Neural cell (in vitro differentiated cells): ENCODE measurements at regions not wholly inside any gene's neighbourhood (a gene's known extent, or its start where the extent isn't known, plus 50 kb on each side); places are given as distances from the start of the nearest gene placed in this dataset.

Experiments
- H2AFZ ChIP-seq: fragments of 200-600, 300-800 bp; sonication (generic), shearing (Covaris generic); 2 replicates; pipeline ENCODE4 v1.6.0; 2014; ENCODE audit warnings: low read depth, mild to moderate bottlenecking, antibody characterized with exemption, low read length, moderate library complexity
- H3F3A ChIP-seq: fragments of 200-600 bp; shearing (Covaris generic); 2 replicates; pipeline ENCODE4 v1.6.1; 2016; ENCODE audit warnings: mild to moderate bottlenecking, moderate library complexity, mixed read lengths, antibody characterized with exemption, low read length; ENCODE audit not compliant: insufficient read depth, poor library complexity, severe bottlenecking
- H3K27ac ChIP-seq: fragments of 200-600, 300-800 bp; sonication (generic), shearing (Covaris generic); 2 replicates; pipeline ENCODE4 v1.5.1; 2014; ENCODE audit warnings: mild to moderate bottlenecking, low read length, moderate library complexity
- H3K27me3 ChIP-seq: fragments of 300-800, 200-600 bp; sonication (generic), shearing (Covaris generic); 2 replicates; pipeline ENCODE4 v1.6.0; 2014; ENCODE audit warnings: mild to moderate bottlenecking, low read depth, low read length, moderate library complexity; ENCODE audit not compliant: insufficient read depth
- H3K36me3 ChIP-seq: fragments of 300-800, 200-600 bp; sonication (generic), shearing (Covaris generic); 2 replicates; pipeline ENCODE4 v1.5.1; 2014; ENCODE audit warnings: mild to moderate bottlenecking, antibody characterized with exemption, low read length, moderate library complexity; ENCODE audit not compliant: insufficient read depth
- H3K4me2 ChIP-seq: fragments of 300-800, 200-600 bp; sonication (generic), shearing (Covaris generic); 2 replicates; pipeline ENCODE4 v1.6.0; 2014; ENCODE audit warnings: mild to moderate bottlenecking, low read length
- H3K4me3 ChIP-seq: fragments of 300-800, 200-600 bp; sonication (generic), shearing (Covaris generic); 2 replicates; pipeline ENCODE4 v1.5.1; 2014; ENCODE audit warnings: mild to moderate bottlenecking, low read length, moderate library complexity
- H3K79me2 ChIP-seq: fragments of 200-600 bp; shearing (Covaris generic); replicated peaks from 2 replicates; pipeline ENCODE4 v1.6.0; 2014; ENCODE audit warnings: mild to moderate bottlenecking, low read length, moderate library complexity; ENCODE audit not compliant: insufficient read depth
- H3K9ac ChIP-seq: fragments of 300-800, 200-600 bp; sonication (generic), shearing (Covaris generic); 2 replicates; pipeline ENCODE4 v1.6.1; 2016; ENCODE audit warnings: mild to moderate bottlenecking, low read length, mixed read lengths
- H3K9me2 ChIP-seq: fragments of 200-600 bp; shearing (Covaris generic); 2 replicates; pipeline ENCODE4 v1.6.1; 2016; ENCODE audit warnings: mild to moderate bottlenecking, low read length, mixed read lengths; ENCODE audit not compliant: insufficient read depth
- H3K9me3 ChIP-seq: fragments of 200-600, 300-800 bp; sonication (generic), shearing (Covaris generic); 2 replicates; pipeline ENCODE4 v1.6.1; 2016; ENCODE audit warnings: mild to moderate bottlenecking, mixed run types, low read length, moderate library complexity, mixed read lengths
- H4K20me1 ChIP-seq: fragments of 200-600 bp; shearing (Covaris generic); 2 replicates; pipeline ENCODE4 v1.6.1; 2016; ENCODE audit warnings: mild to moderate bottlenecking, mixed run types; ENCODE audit not compliant: insufficient read depth
- CTCF ChIP-seq: fragments of 450-650 bp; IDR thresholded peaks from 2 replicates; pipeline ENCODE4 v1.5.1; 2014; ENCODE audit warnings: antibody characterized with exemption, mild to moderate bottlenecking, moderate library complexity; ENCODE audit not compliant: poor library complexity, severe bottlenecking
- EP300 ChIP-seq: fragments of 450-650 bp; conservative IDR thresholded peaks from 2 replicates; pipeline ENCODE4 v1.6.1; 2014; ENCODE audit warnings: antibody characterized with exemption, mild to moderate bottlenecking, moderate library complexity; ENCODE audit not compliant: poor library complexity, severe bottlenecking
- EZH2 ChIP-seq: fragments of 200-600, 300-800 bp; shearing (Covaris generic), sonication (generic); IDR thresholded peaks from 2 replicates; pipeline ENCODE4 v1.6.1; 2014; ENCODE audit warnings: antibody characterized with exemption, low read length, borderline replicate concordance, mild to moderate bottlenecking; ENCODE audit not compliant: insufficient read depth, poor library complexity, severe bottlenecking
- MXI1 ChIP-seq: fragments of 450-650 bp; conservative IDR thresholded peaks from 2 replicates; pipeline ENCODE4 v1.6.1; 2014; ENCODE audit warnings: antibody characterized with exemption, mild to moderate bottlenecking; ENCODE audit not compliant: poor library complexity, severe bottlenecking
- POLR2AphosphoS5 ChIP-seq: IDR thresholded peaks from 2 replicates; pipeline ENCODE4 v1.6.1; 2012
- RAD21 ChIP-seq: fragments of 450-650 bp; conservative IDR thresholded peaks from 2 replicates; pipeline ENCODE4 v1.6.1; 2014; ENCODE audit warnings: antibody characterized with exemption, mild to moderate bottlenecking, moderate library complexity
- SMC3 ChIP-seq: fragments of 450-650 bp; conservative IDR thresholded peaks from 2 replicates; pipeline ENCODE4 v1.6.1; 2014; ENCODE audit warnings: antibody characterized with exemption, mild to moderate bottlenecking, moderate library complexity; ENCODE audit not compliant: poor library complexity
- TAF1 ChIP-seq: IDR thresholded peaks from 2 replicates; pipeline ENCODE4 v1.6.1; 2012; ENCODE audit warnings: low read depth
- TF ChIP-seq, protein P1 (sequence below): IDR thresholded peaks from 2 replicates; pipeline ENCODE4 v1.6.1; 2012; ENCODE audit warnings: borderline replicate concordance

- Histone ChIP-seq H3K9ac (no peak overlapping the region), H3K9me2 (no peaks in the 10 kb centered on the region), H3K36me3 (no peaks in the 10 kb centered on the region), H4K20me1 (no peaks in the 10 kb centered on the region), H3K27me3 (no peaks in the 10 kb centered on the region), H3F3A (no peaks in the 10 kb centered on the region), H3K4me3 (no peak overlapping the region), H3K79me2 (no peaks in the 10 kb centered on the region), H2AFZ (no peak overlapping the region), H3K9me3 (no peaks in the 10 kb centered on the region), H3K27ac (no peak overlapping the region), H3K4me2 (no peak overlapping the region)
- TF ChIP-seq EP300 = no peak
- no peak for TF ChIP-seq SMC3
- TF ChIP-seq POLR2AphosphoS5 = no peak
- no peak for TF ChIP-seq MXI1
- TF ChIP-seq, protein P1, sequence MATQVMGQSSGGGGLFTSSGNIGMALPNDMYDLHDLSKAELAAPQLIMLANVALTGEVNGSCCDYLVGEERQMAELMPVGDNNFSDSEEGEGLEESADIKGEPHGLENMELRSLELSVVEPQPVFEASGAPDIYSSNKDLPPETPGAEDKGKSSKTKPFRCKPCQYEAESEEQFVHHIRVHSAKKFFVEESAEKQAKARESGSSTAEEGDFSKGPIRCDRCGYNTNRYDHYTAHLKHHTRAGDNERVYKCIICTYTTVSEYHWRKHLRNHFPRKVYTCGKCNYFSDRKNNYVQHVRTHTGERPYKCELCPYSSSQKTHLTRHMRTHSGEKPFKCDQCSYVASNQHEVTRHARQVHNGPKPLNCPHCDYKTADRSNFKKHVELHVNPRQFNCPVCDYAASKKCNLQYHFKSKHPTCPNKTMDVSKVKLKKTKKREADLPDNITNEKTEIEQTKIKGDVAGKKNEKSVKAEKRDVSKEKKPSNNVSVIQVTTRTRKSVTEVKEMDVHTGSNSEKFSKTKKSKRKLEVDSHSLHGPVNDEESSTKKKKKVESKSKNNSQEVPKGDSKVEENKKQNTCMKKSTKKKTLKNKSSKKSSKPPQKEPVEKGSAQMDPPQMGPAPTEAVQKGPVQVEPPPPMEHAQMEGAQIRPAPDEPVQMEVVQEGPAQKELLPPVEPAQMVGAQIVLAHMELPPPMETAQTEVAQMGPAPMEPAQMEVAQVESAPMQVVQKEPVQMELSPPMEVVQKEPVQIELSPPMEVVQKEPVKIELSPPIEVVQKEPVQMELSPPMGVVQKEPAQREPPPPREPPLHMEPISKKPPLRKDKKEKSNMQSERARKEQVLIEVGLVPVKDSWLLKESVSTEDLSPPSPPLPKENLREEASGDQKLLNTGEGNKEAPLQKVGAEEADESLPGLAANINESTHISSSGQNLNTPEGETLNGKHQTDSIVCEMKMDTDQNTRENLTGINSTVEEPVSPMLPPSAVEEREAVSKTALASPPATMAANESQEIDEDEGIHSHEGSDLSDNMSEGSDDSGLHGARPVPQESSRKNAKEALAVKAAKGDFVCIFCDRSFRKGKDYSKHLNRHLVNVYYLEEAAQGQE = no peak
Measured at GRCh38 chr16:6494716-6495115, 837.9 kb upstream of the RBFOX1 start.

GRCh38 chr16:6493555-6493954 lies 839.1 kb upstream of the RBFOX1 start:
- no peaks in the 10 kb centered on the region for H3K79me2 ChIP-seq
- no peak overlapping the region for H3K9ac ChIP-seq
- H3K27me3 ChIP-seq = no peaks in the 10 kb centered on the region
- H3K4me3 ChIP-seq = no peak overlapping the region
- no peak overlapping the region for H3K4me2 ChIP-seq
- no peak overlapping the region for H3K27ac ChIP-seq
- no peaks in the 10 kb centered on the region for H4K20me1 ChIP-seq
- H3K9me3 ChIP-seq = no peaks in the 10 kb centered on the region
- no peaks in the 10 kb centered on the region for H3K36me3 ChIP-seq
- H3K9me2 ChIP-seq = no peaks in the 10 kb centered on the region
- TF ChIP-seq SMC3 (no peak), CTCF (no peak), RAD21 (no peak), EZH2 (no peak), EP300 (no peak), MXI1 (no peak), POLR2AphosphoS5 (no peak), TAF1 (no peak)
- TF ChIP-seq, protein P1 = no peak
- H2AFZ ChIP-seq = no peak overlapping the region
- H3F3A ChIP-seq = no peaks in the 10 kb centered on the region
